Epidermal melanocyte (primary cell): ENCODE measurements at regions not wholly inside any gene's neighbourhood (a gene's known extent, or its start where the extent isn't known, plus 50 kb on each side); places are given as distances from the start of the nearest gene placed in this dataset.
"Not testable (repeated sequence)": the region's sequence is repeated elsewhere in the genome, so short reads cannot be mapped to it uniquely, and the experiment has no call there.

Experiments
- DNase-seq: peaks from one replicate; pipeline ENCODE4 v3.0.0; 2011; ENCODE audit warnings: low spot score; ENCODE audit not compliant: insufficient read length

GRCh38 chr1:143905214-143906179 lies 66.3 kb downstream of the FAM72C start:
- DNase-seq, result peak; percentile 0

- not testable (repeated sequence) for DNase-seq
Measured at GRCh38 chr1:143904622-143904979, 67.2 kb downstream of the FAM72C start.

GRCh38 chr1:143903899-143904621 lies 67.7 kb downstream of the FAM72C start:
- DNase-seq, result not testable (repeated sequence)

- DNase-seq, result not testable (repeated sequence)
Measured at GRCh38 chr1:143896377-143896776, 75.4 kb downstream of the FAM72C start.

- not testable (repeated sequence) for DNase-seq
Measured at GRCh38 chr1:143884932-143885574, 86.7 kb downstream of the FAM72C start.

- DNase-seq, result not testable (repeated sequence)
Measured at GRCh38 chr1:143884532-143884931, 87.3 kb downstream of the FAM72C start.

GRCh38 chr1:143879757-143880536 lies 91.8 kb downstream of the FAM72C start:
- DNase-seq, result not testable (repeated sequence)

GRCh38 chr1:143875947-143876346 lies 95.8 kb downstream of the FAM72C start:
- DNase-seq, result not testable (repeated sequence)

GRCh38 chr1:143874625-143875024 lies 97.2 kb downstream of the FAM72C start:
- not testable (repeated sequence) for DNase-seq

GRCh38 chr1:143873650-143874049 lies 98.1 kb downstream of the FAM72C start:
- not testable (repeated sequence) for DNase-seq

- not testable (repeated sequence) for DNase-seq
Measured at GRCh38 chr1:143870388-143870787, 101.4 kb downstream of the FAM72C start.

GRCh38 chr1:143867590-143868220 lies 104.1 kb downstream of the FAM72C start:
- not testable (repeated sequence) for DNase-seq

- DNase-seq, result not testable (repeated sequence)
Measured at GRCh38 chr1:143863901-143864520, 107.8 kb downstream of the FAM72C start.

GRCh38 chr1:143862722-143863121 lies 109.1 kb downstream of the FAM72C start:
- not testable (repeated sequence) for DNase-seq

GRCh38 chr1:143861306-143861705 lies 110.5 kb downstream of the FAM72C start:
- not testable (repeated sequence) for DNase-seq

- DNase-seq, result not testable (repeated sequence)
Measured at GRCh38 chr1:143855867-143856266, 115.9 kb downstream of the FAM72C start.

GRCh38 chr1:143854069-143854468 lies 117.7 kb downstream of the FAM72C start:
- not testable (repeated sequence) for DNase-seq

- DNase-seq, result not testable (repeated sequence)
Measured at GRCh38 chr1:143850637-143851036, 121.1 kb downstream of the FAM72C start.

- not testable (repeated sequence) for DNase-seq
Measured at GRCh38 chr1:143848859-143849258, 122.9 kb downstream of the FAM72C start.

- DNase-seq, result not testable (repeated sequence)
Measured at GRCh38 chr1:143845193-143845592, 126.6 kb downstream of the FAM72C start.
